ENCODE measurements at regions not wholly inside any gene's neighbourhood (a gene's known extent, or its start where the extent isn't known, plus 50 kb on each side); places are given as distances from the start of the nearest gene placed in this dataset.

- no peak for TF ChIP-seq POLR2A (IDR thresholded peaks at IDR 0.05)
- TF ChIP-seq, protein P1, sequence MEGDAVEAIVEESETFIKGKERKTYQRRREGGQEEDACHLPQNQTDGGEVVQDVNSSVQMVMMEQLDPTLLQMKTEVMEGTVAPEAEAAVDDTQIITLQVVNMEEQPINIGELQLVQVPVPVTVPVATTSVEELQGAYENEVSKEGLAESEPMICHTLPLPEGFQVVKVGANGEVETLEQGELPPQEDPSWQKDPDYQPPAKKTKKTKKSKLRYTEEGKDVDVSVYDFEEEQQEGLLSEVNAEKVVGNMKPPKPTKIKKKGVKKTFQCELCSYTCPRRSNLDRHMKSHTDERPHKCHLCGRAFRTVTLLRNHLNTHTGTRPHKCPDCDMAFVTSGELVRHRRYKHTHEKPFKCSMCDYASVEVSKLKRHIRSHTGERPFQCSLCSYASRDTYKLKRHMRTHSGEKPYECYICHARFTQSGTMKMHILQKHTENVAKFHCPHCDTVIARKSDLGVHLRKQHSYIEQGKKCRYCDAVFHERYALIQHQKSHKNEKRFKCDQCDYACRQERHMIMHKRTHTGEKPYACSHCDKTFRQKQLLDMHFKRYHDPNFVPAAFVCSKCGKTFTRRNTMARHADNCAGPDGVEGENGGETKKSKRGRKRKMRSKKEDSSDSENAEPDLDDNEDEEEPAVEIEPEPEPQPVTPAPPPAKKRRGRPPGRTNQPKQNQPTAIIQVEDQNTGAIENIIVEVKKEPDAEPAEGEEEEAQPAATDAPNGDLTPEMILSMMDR (IDR thresholded peaks at IDR 0.05) = no peak
These were observed 63.2 kb upstream of the NABP1 start for GRCh38 chr2:191614759-191615158.

Measured in thyroid gland (tissue), 4 donors.